ENCODE measurements at regions not wholly inside any gene's neighbourhood (a gene's known extent, or its start where the extent isn't known, plus 50 kb on each side); places are given as distances from the start of the nearest gene placed in this dataset.

DNA sequence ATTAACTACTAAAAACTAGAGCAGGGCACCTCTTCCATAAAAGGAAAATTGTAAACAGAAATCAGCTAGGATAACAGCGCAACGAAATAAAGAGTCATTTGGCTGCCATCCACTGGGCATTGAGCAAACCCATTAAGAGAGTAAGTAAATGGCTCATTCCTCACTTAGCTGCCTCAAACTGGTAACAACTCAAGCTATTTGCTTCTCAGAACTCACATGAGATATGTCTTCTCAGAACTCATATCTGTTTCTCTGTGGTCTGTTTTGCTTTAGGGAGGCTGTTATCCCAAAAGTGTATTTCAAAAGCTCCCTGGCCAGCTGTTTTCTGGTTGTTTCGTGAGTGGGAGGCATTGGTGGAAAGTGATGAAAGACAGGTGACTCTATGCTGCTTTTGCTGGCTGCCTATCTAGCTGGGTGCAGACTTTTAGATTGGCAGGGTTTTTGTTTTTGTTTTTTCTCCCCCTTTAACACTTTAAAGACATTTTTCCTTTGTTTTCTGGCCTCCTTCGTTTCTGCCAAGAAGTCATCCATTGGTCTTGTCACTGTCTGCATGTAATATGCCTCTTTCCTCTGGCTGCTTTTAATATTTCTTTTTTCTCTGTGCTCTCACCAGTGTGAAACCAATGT lies 269.2 kb upstream of the RGS18 start:
- DNase-seq (peak; percentile 81), ATAC-seq (ENCODE audit: insufficient read depth, low read depth) (peak; percentile 91)
- Histone ChIP-seq H3K4me2 (ENCODE audit: insufficient read depth, low read length) (peak overlapping the region; percentile 55), H3K27me3 (ENCODE audit: insufficient read depth, low read length, poor library complexity) (no peaks in the 10 kb centered on the region), H3K9me3 (ENCODE audit: insufficient read depth, low read length, severe bottlenecking) (peaks cover 17% of the 10 kb centered on the region), H3K4me1 (ENCODE audit: insufficient read depth, low read length) (peaks cover 47% of the 10 kb centered on the region), H2AFZ (ENCODE audit: low read depth, low read length) (peak overlapping the region; percentile 82), H3K27ac (ENCODE audit: low read length) (peak overlapping the region; percentile 95), H4K20me1 (ENCODE audit: insufficient read depth, low read length) (no peaks in the 10 kb centered on the region), H3K4me3 (ENCODE audit: low read depth in 1 of 2, low read length in 2 of 2) (peak overlapping the region in 1 of 2 experiments; percentile 41; a peak in 2 of 4 replicates), H3K36me3 (ENCODE audit: insufficient read depth, low read length) (0 out of 2 replicates have a peak, but pooled peaks cover 4% of the 10 kb centered on the region), H3K9ac (ENCODE audit: low read depth, low read length) (peak overlapping the region; percentile 56), H3K79me2 (ENCODE audit: insufficient read depth, low read length) (no peaks in the 10 kb centered on the region)
- no peak for TF ChIP-seq EZH2 (IDR thresholded peaks at IDR 0.05; ENCODE audit: borderline replicate concordance, low read depth, low read length, severe bottlenecking)
- TF ChIP-seq, protein P1, sequence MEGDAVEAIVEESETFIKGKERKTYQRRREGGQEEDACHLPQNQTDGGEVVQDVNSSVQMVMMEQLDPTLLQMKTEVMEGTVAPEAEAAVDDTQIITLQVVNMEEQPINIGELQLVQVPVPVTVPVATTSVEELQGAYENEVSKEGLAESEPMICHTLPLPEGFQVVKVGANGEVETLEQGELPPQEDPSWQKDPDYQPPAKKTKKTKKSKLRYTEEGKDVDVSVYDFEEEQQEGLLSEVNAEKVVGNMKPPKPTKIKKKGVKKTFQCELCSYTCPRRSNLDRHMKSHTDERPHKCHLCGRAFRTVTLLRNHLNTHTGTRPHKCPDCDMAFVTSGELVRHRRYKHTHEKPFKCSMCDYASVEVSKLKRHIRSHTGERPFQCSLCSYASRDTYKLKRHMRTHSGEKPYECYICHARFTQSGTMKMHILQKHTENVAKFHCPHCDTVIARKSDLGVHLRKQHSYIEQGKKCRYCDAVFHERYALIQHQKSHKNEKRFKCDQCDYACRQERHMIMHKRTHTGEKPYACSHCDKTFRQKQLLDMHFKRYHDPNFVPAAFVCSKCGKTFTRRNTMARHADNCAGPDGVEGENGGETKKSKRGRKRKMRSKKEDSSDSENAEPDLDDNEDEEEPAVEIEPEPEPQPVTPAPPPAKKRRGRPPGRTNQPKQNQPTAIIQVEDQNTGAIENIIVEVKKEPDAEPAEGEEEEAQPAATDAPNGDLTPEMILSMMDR (IDR thresholded peaks at IDR 0.05; ENCODE audit: borderline replicate concordance, extremely low read depth, low read length, poor library complexity, severe bottlenecking), result peak; percentile 72

DNA sequence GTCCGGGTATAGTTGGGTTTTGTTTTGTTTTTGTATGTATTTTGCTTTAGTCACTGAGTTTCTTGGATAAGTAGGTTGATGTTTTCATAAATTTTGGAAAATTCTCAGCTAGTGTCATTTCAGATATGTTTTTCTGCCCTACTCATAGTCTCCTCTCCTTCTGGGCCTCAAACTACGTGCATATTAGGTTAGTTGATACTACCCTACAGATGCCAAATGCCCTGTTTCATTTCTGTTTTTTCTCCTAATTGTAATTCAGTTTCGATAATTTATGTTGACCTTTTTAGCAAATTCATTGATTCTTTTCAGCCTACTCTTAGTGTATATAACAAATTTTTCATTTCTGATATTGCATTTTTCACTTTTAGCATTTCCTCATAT lies 268.6 kb upstream of the RGS18 start:
- Histone ChIP-seq H2AFZ (ENCODE audit: low read depth, low read length) (peak overlapping the region; percentile 82), H3K4me2 (ENCODE audit: insufficient read depth, low read length) (peak overlapping the region; percentile 55), H3K9ac (ENCODE audit: low read depth, low read length) (peak overlapping the region; percentile 56), H3K4me1 (ENCODE audit: insufficient read depth, low read length) (peaks cover 47% of the 10 kb centered on the region), H3K79me2 (ENCODE audit: insufficient read depth, low read length) (no peaks in the 10 kb centered on the region), H3K9me3 (ENCODE audit: insufficient read depth, low read length, severe bottlenecking) (peaks cover 17% of the 10 kb centered on the region), H3K27ac (ENCODE audit: low read length) (peak overlapping the region; percentile 95), H3K4me3 (ENCODE audit: low read depth in 1 of 2, low read length in 2 of 2) (peak overlapping the region in 1 of 2 experiments; percentile 36; a peak in 2 of 4 replicates), H3K27me3 (ENCODE audit: insufficient read depth, low read length, poor library complexity) (no peaks in the 10 kb centered on the region), H4K20me1 (ENCODE audit: insufficient read depth, low read length) (no peaks in the 10 kb centered on the region), H3K36me3 (ENCODE audit: insufficient read depth, low read length) (0 out of 2 replicates have a peak, but pooled peaks cover 4% of the 10 kb centered on the region)
- no peak for TF ChIP-seq EZH2 (IDR thresholded peaks at IDR 0.05; ENCODE audit: borderline replicate concordance, low read depth, low read length, severe bottlenecking)
- TF ChIP-seq, protein P1 (IDR thresholded peaks at IDR 0.05; ENCODE audit: borderline replicate concordance, extremely low read depth, low read length, poor library complexity, severe bottlenecking), result no peak
- ATAC-seq (ENCODE audit: insufficient read depth, low read depth) (peak; percentile 15), DNase-seq (no peak)

DNA sequence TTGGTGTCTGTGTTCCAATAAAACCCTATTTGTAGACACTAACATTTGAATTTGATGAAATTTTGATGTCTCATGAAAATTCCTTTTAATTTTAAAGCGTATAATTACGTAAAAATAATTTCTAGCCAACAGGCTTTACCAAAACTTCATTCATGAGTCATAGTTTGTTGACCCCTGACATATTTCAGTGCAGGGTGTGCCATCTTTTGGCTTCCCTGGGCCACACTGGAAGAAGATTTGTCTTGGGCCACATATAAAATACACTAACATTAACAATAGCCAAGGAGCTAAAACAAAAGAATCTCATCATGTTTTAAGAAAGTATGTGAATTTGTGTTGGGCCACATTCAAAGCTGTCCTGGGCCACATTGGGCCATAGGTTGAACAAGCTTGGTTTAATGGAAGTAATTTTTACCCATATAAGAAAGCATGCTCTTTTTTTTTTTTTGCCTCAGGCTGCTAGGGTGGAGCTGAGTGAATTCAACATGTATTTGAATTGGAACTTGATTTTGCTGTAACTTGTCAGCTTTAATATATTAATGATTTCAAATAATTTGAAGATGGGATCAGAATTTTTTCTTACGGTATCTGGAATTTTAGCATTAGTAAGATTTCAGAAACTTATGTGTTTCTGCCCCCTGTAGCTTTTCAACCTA lies 267.7 kb upstream of the RGS18 start:
- Histone ChIP-seq H3K9me3 (ENCODE audit: insufficient read depth, low read length, severe bottlenecking) (peaks cover 12% of the 10 kb centered on the region), H3K4me2 (ENCODE audit: insufficient read depth, low read length) (0 out of 2 replicates have a peak overlapping the region, but pooled peaks have one; percentile 55), H3K27ac (ENCODE audit: low read length) (peak overlapping the region; percentile 95), H3K4me3 (ENCODE audit: low read depth in 1 of 2, low read length in 2 of 2) (no peak overlapping the region), H3K4me1 (ENCODE audit: insufficient read depth, low read length) (peaks cover 47% of the 10 kb centered on the region), H3K27me3 (ENCODE audit: insufficient read depth, low read length, poor library complexity) (no peaks in the 10 kb centered on the region), H3K36me3 (ENCODE audit: insufficient read depth, low read length) (0 out of 2 replicates have a peak, but pooled peaks cover 4% of the 10 kb centered on the region), H4K20me1 (ENCODE audit: insufficient read depth, low read length) (no peaks in the 10 kb centered on the region), H2AFZ (ENCODE audit: low read depth, low read length) (peak overlapping the region; percentile 6; the same call in 1 of the 2 replicates), H3K79me2 (ENCODE audit: insufficient read depth, low read length) (no peaks in the 10 kb centered on the region), H3K9ac (ENCODE audit: low read depth, low read length) (peak overlapping the region; percentile 56; the same call in 1 of the 2 replicates)
- no peak for DNase-seq
- no peak for ATAC-seq (ENCODE audit: insufficient read depth, low read depth)
- TF ChIP-seq EZH2 (IDR thresholded peaks at IDR 0.05; ENCODE audit: borderline replicate concordance, low read depth, low read length, severe bottlenecking), result no peak
- TF ChIP-seq, protein P1 (IDR thresholded peaks at IDR 0.05; ENCODE audit: borderline replicate concordance, extremely low read depth, low read length, poor library complexity, severe bottlenecking), result no peak
